ENCODE measurements at regions not wholly inside any gene's neighbourhood (a gene's known extent, or its start where the extent isn't known, plus 50 kb on each side); places are given as distances from the start of the nearest gene placed in this dataset.
"Not testable (repeated sequence)": the region's sequence is repeated elsewhere in the genome, so short reads cannot be mapped to it uniquely, and the experiment has no call there.

DNA sequence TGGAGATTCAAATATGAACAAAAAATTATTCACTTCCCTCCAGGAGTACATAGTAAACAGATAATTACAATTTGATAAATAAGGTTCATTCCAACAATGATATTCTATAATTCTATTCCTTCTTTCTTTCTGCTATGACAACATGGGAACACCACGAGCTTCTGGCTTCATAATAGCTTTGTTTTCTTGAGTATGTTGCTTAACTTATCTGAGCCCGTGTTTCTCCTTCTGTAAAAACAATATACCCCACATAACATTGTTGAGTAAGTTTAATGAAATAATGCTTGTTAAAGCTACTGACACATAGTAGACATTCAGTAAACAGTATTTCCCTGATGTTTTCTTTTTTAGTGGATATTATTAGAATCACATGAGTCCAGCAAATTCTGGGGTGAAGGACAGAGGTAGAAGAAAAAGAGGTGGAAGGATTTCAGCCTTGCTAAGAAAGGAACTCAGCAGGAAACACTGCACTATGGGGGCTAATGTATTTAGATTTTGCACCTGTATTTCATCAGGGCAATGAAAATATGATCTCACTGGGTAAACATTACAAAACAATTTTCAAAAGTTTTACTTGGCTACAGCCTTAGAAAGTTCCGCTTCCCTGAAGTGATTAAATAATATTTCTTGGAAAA, 430.8 kb upstream of the C1orf87 start:
- no peaks in the 10 kb centered on the region for H3K27me3 ChIP-seq (ENCODE audit: control insufficient read depth in 1 of 2, insufficient read depth in 2 of 2, low read length in 2 of 2)
- H3K4me3 ChIP-seq (ENCODE audit: low read depth in 1 of 2, low read length in 2 of 2), result no peak overlapping the region
- H3K27ac ChIP-seq (ENCODE audit: low read depth in 2 of 2, low read length in 1 of 2), result no peak overlapping the region
- no peaks in the 10 kb centered on the region for H3K9me3 ChIP-seq (ENCODE audit: control insufficient read depth in 2 of 2, insufficient read depth in 1 of 2, low read depth in 1 of 2, low read length in 1 of 2)
- WGBS, 2 donors, result 41 to 42% methylated on average over 3 of the region's 3 CpGs
- H3K4me1 ChIP-seq (ENCODE audit: control insufficient read depth in 2 of 2, insufficient read depth in 2 of 2, low read length in 1 of 2), result no peaks in the 10 kb centered on the region
- H3K36me3 ChIP-seq (ENCODE audit: control insufficient read depth in 2 of 2, insufficient read depth in 2 of 2, low read length in 1 of 2), result no peaks in the 10 kb centered on the region

DNA sequence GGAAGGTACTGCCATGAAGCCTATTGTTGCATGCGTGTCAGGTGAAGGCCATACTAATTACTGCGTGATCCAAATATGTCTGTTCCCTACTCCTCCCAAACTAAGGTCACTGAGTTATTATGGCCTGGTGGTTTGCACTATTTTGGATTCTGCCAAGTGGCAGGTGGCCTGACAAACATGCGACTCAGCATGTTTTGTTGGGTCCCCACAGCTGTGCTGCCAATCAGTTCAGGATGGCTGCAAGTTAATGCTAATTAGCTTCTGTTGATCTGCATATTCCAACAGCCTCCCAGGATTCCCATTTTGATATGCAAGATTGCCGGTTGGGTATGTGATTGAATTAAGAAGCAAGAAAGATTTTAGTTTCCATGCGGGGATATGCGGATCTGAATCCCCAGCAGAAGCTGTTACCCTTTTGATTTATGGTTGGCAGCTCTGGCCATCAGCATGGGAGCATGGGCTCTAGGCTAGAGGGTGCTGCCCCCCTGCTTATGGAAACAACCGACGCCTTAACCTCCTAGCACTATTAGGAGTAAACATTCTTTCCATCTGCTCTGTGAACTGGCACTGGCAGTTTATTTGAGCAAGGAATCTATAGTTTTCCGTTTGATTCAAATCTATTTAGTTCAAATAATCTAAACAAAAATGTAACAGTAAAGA, 429.8 kb upstream of the C1orf87 start:
- Histone ChIP-seq H3K27ac (ENCODE audit: low read depth in 2 of 2, low read length in 1 of 2) (no peak overlapping the region), H3K4me1 (ENCODE audit: control insufficient read depth in 2 of 2, insufficient read depth in 2 of 2, low read length in 1 of 2) (no peaks in the 10 kb centered on the region), H3K36me3 (ENCODE audit: control insufficient read depth in 2 of 2, insufficient read depth in 2 of 2, low read length in 1 of 2) (no peaks in the 10 kb centered on the region), H3K9me3 (ENCODE audit: control insufficient read depth in 2 of 2, insufficient read depth in 1 of 2, low read depth in 1 of 2, low read length in 1 of 2) (peaks cover 0 to under 1% of the 10 kb centered on the region in 2 donors), H3K27me3 (ENCODE audit: control insufficient read depth in 1 of 2, insufficient read depth in 2 of 2, low read length in 2 of 2) (no peaks in the 10 kb centered on the region), H3K4me3 (ENCODE audit: low read depth in 1 of 2, low read length in 2 of 2) (no peak overlapping the region)
- WGBS, 2 donors, result 74 to 75% methylated on average over 9 of the region's 9 CpGs

DNA sequence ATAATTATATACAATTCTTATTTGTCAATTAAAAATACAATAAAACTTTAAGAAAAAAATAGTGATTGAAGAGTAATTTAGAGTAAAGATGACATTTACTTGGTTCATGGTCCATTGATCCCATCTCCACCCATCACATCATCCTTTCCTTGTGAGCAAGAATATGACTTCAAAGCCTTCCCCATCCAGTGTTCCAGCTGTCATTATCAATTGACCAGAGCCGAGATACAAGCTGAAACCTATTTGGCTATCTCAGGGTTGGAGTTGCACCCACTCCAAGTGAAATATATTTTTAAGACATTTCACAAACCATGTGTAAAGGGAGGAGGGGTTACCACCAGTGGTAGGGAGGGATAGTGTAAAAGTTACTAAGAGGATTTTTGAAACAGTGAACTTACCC, 428.9 kb upstream of the C1orf87 start:
- H3K27me3 ChIP-seq (ENCODE audit: control insufficient read depth in 1 of 2, insufficient read depth in 2 of 2, low read length in 2 of 2), result no peaks in the 10 kb centered on the region
- 82 to 89% methylated on average over 1 of the region's 1 CpG for WGBS, 2 donors

DNA sequence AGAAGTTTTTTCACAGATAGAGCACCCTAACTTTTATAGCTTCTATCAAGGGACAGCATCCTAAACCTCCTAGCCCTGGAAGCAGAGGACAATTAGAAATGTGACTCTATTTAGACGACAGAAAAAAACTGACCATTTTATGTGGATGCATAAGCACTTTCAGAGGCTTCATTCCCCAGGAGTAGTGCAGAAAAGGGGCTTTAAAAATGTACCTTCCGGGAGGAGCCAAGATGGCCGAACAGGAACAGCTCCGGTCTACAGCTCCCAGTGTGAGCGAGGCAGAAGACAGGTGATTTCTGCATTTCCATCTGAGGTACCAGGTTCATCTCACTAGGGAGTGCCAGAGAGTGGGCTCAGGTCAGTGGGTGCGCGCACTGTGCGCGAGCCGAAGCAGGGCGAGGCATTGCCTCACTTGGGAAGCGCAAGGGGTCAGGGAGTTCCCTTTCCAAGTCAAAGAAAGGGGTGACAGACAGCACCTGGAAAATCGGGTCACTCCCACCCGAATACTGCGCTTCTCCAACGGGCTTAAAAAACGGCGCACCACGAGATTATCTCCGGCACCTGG, 416.4 kb upstream of the C1orf87 start:
- H3K36me3 ChIP-seq (ENCODE audit: control insufficient read depth in 2 of 2, insufficient read depth in 2 of 2, low read length in 1 of 2); H3K27me3 ChIP-seq (ENCODE audit: control insufficient read depth in 1 of 2, insufficient read depth in 2 of 2, low read length in 2 of 2); H3K4me3 ChIP-seq (ENCODE audit: low read depth in 1 of 2, low read length in 2 of 2); H3K27ac ChIP-seq (ENCODE audit: low read depth in 2 of 2, low read length in 1 of 2); H3K4me1 ChIP-seq (ENCODE audit: control insufficient read depth in 2 of 2, insufficient read depth in 2 of 2, low read length in 1 of 2); H3K9me3 ChIP-seq (ENCODE audit: control insufficient read depth in 2 of 2, insufficient read depth in 1 of 2, low read depth in 1 of 2, low read length in 1 of 2): not testable (repeated sequence)
- 85 to 86% methylated on average over 20 of the region's 20 CpGs for WGBS, 2 donors

More for the DNA sequence above, 428.9 kb upstream of the C1orf87 start:
- Histone ChIP-seq H3K4me3 (ENCODE audit: low read depth in 1 of 2, low read length in 2 of 2) (no peak overlapping the region), H3K36me3 (ENCODE audit: control insufficient read depth in 2 of 2, insufficient read depth in 2 of 2, low read length in 1 of 2) (no peaks in the 10 kb centered on the region), H3K27ac (ENCODE audit: low read depth in 2 of 2, low read length in 1 of 2) (no peak overlapping the region), H3K4me1 (ENCODE audit: control insufficient read depth in 2 of 2, insufficient read depth in 2 of 2, low read length in 1 of 2) (no peaks in the 10 kb centered on the region), H3K9me3 (ENCODE audit: control insufficient read depth in 2 of 2, insufficient read depth in 1 of 2, low read depth in 1 of 2, low read length in 1 of 2) (peaks cover 0 to 2% of the 10 kb centered on the region in 2 donors)

DNA sequence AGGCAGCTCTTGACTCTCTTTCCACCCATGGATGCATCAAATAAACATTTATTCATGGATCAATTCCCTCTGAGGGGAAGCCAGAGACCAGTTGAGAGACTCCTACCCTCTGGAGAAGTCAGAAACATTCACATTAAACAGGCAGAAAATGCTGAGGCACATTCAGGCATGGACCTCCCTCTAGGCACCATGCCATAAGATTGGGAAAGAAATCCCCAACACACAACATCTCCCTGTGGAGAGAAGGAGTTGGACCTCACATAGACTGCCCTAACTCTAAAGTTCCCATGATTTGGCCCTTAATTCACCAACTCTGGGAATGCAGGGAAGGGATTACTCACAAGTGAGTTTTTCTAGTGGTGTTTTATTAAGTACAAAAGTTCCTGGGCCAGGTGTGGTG, 415.3 kb upstream of the C1orf87 start:
- Histone ChIP-seq H3K27ac (ENCODE audit: low read depth in 2 of 2, low read length in 1 of 2) (no peak overlapping the region), H3K36me3 (ENCODE audit: control insufficient read depth in 2 of 2, insufficient read depth in 2 of 2, low read length in 1 of 2) (no peaks in the 10 kb centered on the region), H3K4me3 (ENCODE audit: low read depth in 1 of 2, low read length in 2 of 2) (no peak overlapping the region), H3K27me3 (ENCODE audit: control insufficient read depth in 1 of 2, insufficient read depth in 2 of 2, low read length in 2 of 2) (no peaks in the 10 kb centered on the region), H3K9me3 (ENCODE audit: control insufficient read depth in 2 of 2, insufficient read depth in 1 of 2, low read depth in 1 of 2, low read length in 1 of 2) (no peaks in the 10 kb centered on the region), H3K4me1 (ENCODE audit: control insufficient read depth in 2 of 2, insufficient read depth in 2 of 2, low read length in 1 of 2) (no peaks in the 10 kb centered on the region)

DNA sequence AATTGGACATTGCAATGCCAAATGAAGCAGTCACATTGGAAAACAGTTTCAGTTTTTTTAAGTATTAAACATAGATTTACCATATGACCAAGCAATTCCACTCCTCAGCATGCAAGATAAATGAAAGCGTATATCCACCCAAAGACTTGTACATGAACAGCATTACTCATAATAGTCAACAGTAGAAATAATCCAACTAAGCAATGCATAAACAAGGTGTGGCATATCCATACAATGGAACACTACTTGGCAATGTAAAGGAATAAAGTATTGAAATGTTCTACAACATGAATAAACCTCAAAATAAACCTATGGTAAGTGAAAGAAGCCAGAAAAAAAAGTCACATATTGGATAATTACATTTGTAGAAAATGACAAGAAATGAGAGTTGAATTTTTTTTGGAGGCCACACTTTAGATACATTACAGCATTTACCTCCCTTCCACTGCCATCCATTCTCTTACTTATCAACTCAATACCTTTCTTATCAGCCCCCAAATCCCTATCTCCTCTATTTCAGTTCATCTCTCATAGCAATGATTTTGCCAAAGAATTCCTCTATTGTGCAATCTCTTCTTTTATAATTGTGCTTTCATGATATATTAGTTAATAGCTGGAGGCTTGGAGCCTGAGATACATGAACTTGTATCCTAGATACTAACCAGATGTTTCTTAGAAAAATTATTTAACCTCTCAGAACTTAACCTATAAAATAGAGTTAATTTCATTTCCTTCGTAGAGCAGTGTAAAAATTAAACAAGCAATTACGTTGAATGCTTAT, 414.2 kb upstream of the C1orf87 start:
- Histone ChIP-seq H3K9me3 (ENCODE audit: control insufficient read depth in 2 of 2, insufficient read depth in 1 of 2, low read depth in 1 of 2, low read length in 1 of 2) (no peaks in the 10 kb centered on the region), H3K27me3 (ENCODE audit: control insufficient read depth in 1 of 2, insufficient read depth in 2 of 2, low read length in 2 of 2) (no peaks in the 10 kb centered on the region), H3K4me1 (ENCODE audit: control insufficient read depth in 2 of 2, insufficient read depth in 2 of 2, low read length in 1 of 2) (no peaks in the 10 kb centered on the region), H3K36me3 (ENCODE audit: control insufficient read depth in 2 of 2, insufficient read depth in 2 of 2, low read length in 1 of 2) (no peaks in the 10 kb centered on the region), H3K27ac (ENCODE audit: low read depth in 2 of 2, low read length in 1 of 2) (no peak overlapping the region), H3K4me3 (ENCODE audit: low read depth in 1 of 2, low read length in 2 of 2) (no peak overlapping the region)
- 62 to 71% methylated on average over 3 of the region's 3 CpGs for WGBS, 2 donors

DNA sequence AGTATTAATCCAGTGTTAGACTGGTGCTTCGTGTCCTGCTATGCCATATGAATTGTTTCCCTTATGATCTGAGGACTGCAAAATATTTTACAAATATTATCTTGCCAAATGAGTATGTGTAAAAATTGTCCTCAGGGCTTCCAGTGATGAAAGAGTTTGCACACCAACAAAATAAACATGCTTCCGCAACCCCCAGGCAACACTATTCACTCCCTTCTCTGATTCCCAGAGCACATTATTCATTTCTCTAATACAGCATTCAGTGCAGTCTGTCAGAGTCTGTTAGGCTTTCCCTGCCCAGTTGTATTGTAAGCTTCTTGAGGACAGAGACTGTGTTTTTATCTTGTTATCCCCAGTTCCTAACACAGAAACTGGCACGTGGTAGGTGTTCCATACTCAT, 409.9 kb upstream of the C1orf87 start:
- Histone ChIP-seq H3K9me3 (ENCODE audit: control insufficient read depth in 2 of 2, insufficient read depth in 1 of 2, low read depth in 1 of 2, low read length in 1 of 2) (no peaks in the 10 kb centered on the region), H3K27me3 (ENCODE audit: control insufficient read depth in 1 of 2, insufficient read depth in 2 of 2, low read length in 2 of 2) (no peaks in the 10 kb centered on the region), H3K4me1 (ENCODE audit: control insufficient read depth in 2 of 2, insufficient read depth in 2 of 2, low read length in 1 of 2) (no peaks in the 10 kb centered on the region), H3K27ac (ENCODE audit: low read depth in 2 of 2, low read length in 1 of 2) (no peak overlapping the region), H3K36me3 (ENCODE audit: control insufficient read depth in 2 of 2, insufficient read depth in 2 of 2, low read length in 1 of 2) (no peaks in the 10 kb centered on the region), H3K4me3 (ENCODE audit: low read depth in 1 of 2, low read length in 2 of 2) (no peak overlapping the region)
- WGBS, 2 donors, result 40 to 49% methylated on average over 3 of the region's 3 CpGs

DNA sequence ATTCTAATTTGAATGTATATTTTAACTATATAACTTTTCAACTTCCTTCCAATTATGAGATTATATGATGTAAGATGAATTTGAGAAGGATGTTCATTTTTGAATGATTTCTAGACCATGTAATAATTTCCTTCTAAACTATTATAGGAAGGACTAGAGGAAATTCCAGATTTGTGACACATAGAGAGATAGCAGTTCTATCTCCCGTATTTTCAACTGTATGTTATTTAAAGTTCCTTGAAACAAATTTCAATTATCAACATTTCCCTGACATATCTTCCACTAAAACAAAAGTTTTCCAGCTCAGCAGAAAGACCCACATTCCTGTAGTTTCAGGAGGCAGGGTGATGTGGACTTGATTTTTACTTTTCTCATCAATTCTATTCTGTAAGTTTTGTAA, 396.7 kb upstream of the C1orf87 start:
- Histone ChIP-seq H3K27ac (ENCODE audit: low read depth in 2 of 2, low read length in 1 of 2) (no peak overlapping the region), H3K4me3 (ENCODE audit: low read depth in 1 of 2, low read length in 2 of 2) (no peak overlapping the region), H3K27me3 (ENCODE audit: control insufficient read depth in 1 of 2, insufficient read depth in 2 of 2, low read length in 2 of 2) (no peaks in the 10 kb centered on the region), H3K4me1 (ENCODE audit: control insufficient read depth in 2 of 2, insufficient read depth in 2 of 2, low read length in 1 of 2) (no peaks in the 10 kb centered on the region), H3K36me3 (ENCODE audit: control insufficient read depth in 2 of 2, insufficient read depth in 2 of 2, low read length in 1 of 2) (no peaks in the 10 kb centered on the region), H3K9me3 (ENCODE audit: control insufficient read depth in 2 of 2, insufficient read depth in 1 of 2, low read depth in 1 of 2, low read length in 1 of 2) (peaks cover 0 to 2% of the 10 kb centered on the region in 2 donors)
- 55 to 70% methylated on average over 1 of the region's 1 CpG for WGBS, 2 donors

DNA sequence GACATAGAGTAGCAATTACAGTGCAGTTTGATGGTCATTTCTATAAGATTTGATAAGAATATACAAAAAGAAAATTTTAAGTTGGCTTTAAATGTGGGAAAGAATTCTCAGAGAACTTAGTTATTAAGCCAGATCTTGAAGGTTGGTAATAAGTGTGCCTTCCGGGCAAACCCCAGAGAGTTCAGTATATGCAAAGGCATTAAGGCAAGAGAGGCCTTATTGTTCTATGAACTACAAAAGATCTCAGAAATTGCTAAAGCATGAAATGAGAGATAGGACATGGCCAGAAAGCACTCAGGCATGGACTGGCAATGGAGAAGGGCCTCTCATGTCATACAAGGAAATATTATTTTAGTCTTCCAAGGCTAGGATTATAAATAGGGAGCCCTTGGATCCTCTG, 390.2 kb upstream of the C1orf87 start:
- Histone ChIP-seq H3K9me3 (ENCODE audit: control insufficient read depth in 2 of 2, insufficient read depth in 1 of 2, low read depth in 1 of 2, low read length in 1 of 2) (peaks cover 0 to 2% of the 10 kb centered on the region in 2 donors), H3K27me3 (ENCODE audit: control insufficient read depth in 1 of 2, insufficient read depth in 2 of 2, low read length in 2 of 2) (no peaks in the 10 kb centered on the region), H3K36me3 (ENCODE audit: control insufficient read depth in 2 of 2, insufficient read depth in 2 of 2, low read length in 1 of 2) (no peaks in the 10 kb centered on the region), H3K27ac (ENCODE audit: low read depth in 2 of 2, low read length in 1 of 2) (no peak overlapping the region), H3K4me1 (ENCODE audit: control insufficient read depth in 2 of 2, insufficient read depth in 2 of 2, low read length in 1 of 2) (no peaks in the 10 kb centered on the region), H3K4me3 (ENCODE audit: low read depth in 1 of 2, low read length in 2 of 2) (no peak overlapping the region)
- WGBS, 2 donors, result 88 to 91% methylated on average over 1 of the region's 1 CpG
